Endothelial cell of hepatic sinusoid (primary cell): ENCODE measurements at regions not wholly inside any gene's neighbourhood (a gene's known extent, or its start where the extent isn't known, plus 50 kb on each side); places are given as distances from the start of the nearest gene placed in this dataset.

ENCODE experiments used
- in situ Hi-C: cut with HindIII; loops from 2 replicates; pipeline ENCODE4 v1.10.0; 2017; ENCODE audit warnings: low sequenced_read_pairs

DNA sequence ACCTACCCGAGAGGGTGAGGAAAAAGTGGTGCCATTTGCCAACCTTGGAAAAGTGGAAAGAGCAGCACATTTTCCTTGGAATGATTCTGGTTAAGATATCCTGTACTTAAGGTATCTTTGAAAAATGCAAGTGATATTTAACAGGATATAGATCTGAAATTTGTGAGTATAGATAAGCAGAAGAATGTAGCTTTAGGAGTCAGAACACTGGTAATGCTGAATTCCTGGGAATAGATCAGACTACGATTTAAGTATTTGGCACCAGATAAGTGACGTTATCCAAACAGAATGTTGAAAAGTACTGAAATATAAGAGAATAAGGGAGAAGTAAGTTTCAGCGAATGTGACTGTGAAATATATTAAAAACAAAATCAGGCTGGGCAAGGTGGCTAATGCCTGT is 210.1 kb downstream of the PCDH7 start:
- in situ Hi-C loops, result no loop called here

DNA sequence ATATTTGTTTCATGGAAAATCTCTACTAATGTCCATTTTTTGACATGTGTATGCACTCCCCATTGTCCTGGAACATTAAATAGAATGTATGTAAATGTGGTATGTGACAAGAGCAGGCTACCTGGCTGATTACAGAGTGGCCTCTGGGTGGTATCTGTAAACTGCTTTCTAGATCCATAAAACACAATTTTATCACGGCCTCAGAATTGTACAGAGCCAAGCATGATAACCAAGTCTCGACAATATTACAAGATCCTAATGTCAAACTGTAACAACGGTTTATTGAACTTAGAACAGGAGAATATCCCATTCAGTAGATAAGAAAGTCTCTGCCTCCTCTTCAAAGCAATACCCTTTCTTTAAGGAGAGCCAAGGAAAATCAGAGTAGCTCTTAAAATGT is 212.4 kb downstream of the PCDH7 start:
- in situ Hi-C loops, result no loop called here

DNA sequence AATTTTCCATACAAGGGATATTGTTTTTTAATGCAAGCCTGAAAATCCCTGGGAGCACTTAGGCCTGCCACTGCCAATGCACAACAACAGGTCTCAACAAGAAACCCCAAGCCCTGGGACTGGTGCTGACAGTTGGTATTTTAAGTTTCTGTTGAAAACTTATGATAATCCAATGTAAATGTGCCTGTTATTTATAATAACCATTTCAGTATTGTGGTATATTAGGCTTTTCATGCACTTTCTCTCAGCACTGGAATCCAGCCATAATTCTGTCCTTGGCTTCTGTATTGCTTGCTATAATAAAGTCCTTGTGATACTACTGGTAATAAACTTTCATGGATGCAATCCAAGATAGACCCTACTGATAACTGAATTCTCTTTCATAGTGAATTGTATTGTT is 218.9 kb downstream of the PCDH7 start:
- in situ Hi-C loops, result no loop called here

DNA sequence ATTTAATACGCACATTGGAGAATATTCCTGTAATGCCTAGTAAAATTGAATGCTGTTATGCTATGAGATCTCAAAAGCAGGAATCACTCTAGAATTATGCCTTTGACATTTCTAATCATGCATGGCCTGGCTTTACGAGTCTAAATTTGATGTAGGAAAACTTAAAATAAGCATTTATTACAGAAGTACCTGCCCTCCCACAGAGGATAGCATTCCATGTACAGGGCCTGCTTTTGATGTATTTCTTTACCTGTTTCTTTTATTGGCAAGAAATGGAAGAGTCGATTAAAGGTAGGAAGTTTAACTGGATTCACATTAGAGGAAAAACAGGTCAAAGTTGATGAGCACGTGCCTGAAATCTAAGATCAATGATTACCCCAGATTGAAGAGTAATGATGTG is 219.5 kb downstream of the PCDH7 start:
- in situ Hi-C loops, result no loop called here

DNA sequence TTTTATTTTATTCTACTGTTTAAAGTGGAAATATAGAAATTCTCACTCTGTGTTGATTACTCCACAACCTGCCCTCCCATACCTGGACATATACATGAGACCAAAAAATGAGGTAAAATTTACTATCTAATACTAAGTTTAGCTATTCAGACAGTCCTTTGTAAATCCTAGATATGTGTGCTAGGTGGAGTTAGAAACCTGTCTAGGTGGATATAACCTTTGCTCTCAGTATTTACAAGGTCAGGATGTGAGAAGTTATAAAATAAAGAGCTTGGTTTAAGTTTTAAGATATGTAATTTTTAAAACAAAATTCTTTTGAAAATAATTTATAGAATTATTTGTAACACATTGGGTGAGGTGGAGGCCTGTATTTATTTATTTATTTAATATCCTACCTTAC is 221.5 kb downstream of the PCDH7 start:
- in situ Hi-C loops, result no loop called here

GRCh38 chr4:30943356-30943755 is 223.2 kb downstream of the PCDH7 start:
- in situ Hi-C loops, result no loop called here

DNA sequence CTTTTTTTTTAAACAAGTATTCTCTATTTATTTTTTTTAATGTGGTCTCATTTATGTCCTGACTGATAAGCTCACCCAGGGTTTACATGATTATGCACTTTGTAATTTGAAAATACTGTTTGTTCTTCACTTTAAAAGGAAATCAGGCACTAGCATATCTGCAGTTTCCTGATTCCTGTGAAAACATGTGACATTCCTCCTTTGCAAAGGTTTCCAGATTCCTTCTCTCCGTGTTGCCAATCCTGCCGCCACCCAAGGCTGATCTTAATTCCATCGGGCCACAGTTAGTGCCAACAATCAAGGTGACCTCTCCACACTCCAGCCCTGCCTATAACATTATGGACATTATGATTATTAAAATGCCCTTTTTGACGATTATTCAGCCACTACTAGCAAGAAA is 225.4 kb downstream of the PCDH7 start:
- in situ Hi-C loops, result no loop called here

- in situ Hi-C loops, result no loop called here
These were observed 226.1 kb downstream of the PCDH7 start for GRCh38 chr4:30946288-30946687.

DNA sequence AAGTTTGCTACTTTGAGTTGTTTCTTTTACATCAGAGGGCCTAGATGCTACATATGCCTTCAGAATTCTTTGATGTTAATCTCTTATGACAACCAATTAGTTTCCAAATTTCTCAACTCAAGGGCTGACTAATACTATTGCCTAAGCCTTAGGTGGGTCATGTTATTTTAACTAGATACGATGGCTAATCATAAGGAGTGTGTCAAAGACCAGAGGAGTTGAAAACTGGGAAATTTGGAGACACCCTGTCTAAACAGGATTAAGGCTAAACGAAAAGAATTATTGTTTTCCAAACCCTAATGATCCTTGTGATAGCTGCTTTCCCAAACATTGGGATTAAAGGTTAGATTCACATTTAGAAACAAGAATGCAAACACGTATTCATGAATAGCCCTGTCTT is 228.5 kb downstream of the PCDH7 start:
- in situ Hi-C loops, result no loop called here

DNA sequence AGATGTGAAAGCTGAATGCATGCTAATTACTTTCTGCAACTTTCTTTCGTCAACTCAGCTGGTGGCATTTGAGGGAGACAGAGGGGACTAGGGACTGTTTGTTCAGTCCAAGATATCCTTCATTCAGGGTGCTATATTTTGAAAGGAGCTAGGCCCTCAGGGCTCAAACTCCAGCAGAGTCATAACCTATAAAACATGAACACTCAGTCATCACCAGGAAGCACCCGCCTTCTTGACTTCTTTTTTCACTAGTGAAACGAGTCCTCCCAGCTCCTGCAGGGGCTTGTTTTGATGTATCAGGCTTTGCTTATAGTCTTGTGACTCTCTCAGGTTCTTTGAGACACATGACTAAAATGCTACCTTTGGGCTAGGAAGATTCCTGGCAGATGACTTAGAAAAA is 230.6 kb downstream of the PCDH7 start:
- in situ Hi-C loops, result no loop called here

GRCh38 chr4:30952526-30953219 is 232.5 kb downstream of the PCDH7 start:
- in situ Hi-C loops, result no loop called here

DNA sequence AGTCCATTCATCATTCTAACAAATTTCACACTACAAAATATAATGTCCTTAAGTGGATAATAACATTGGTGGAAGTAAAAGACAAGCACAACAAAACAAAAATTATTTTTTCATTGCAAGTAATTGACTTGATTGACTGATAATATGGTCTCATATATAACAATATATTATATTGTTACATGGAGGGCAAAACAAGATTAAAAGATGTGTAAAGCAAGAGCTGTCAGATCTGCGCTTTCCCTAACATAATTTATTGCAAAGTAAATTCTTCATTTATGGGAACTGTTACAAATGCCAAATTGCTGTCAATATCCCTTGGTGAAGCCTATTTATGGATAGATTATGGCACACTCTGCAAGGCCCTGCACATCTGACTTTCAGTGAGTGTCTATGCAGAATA is 233.6 kb downstream of the PCDH7 start:
- in situ Hi-C loops, result no loop called here

DNA sequence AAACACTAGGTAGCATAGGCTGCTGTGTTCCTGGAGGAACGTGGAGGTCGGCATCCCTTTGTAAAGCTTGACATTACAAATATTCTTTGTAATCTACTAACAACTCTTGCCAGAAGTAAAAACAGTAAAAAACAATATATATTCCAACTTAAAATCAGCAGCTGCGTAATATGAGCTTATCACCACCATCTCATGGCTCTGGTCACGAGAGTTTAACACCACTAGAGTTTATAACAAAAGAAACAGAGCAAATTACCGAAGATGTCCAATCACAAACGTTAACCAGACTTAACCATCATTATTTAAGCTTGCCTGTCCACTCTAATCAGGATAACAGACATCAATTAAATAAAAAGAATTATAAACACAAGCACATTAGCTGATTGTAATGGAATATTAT is 236.7 kb downstream of the PCDH7 start:
- in situ Hi-C loops, result no loop called here

DNA sequence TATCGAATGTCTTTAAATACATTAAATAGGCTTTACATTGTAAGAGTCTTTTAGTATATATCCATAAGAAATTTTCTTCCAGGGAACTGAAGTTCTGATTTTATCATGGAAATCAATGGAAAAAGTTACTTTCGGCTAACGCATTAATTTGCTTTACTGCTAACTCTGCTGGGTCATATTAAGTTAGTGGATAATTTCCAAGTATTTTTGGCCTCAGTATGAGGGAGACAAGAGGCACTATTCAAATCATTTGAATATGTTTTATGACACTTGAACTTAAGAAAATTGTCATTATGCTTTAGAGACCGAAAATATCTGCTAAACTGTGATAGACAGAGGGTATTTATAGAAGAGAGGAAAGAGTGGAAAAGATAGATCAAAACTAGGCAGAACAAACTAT is 237.5 kb downstream of the PCDH7 start:
- in situ Hi-C loops, result no loop called here

DNA sequence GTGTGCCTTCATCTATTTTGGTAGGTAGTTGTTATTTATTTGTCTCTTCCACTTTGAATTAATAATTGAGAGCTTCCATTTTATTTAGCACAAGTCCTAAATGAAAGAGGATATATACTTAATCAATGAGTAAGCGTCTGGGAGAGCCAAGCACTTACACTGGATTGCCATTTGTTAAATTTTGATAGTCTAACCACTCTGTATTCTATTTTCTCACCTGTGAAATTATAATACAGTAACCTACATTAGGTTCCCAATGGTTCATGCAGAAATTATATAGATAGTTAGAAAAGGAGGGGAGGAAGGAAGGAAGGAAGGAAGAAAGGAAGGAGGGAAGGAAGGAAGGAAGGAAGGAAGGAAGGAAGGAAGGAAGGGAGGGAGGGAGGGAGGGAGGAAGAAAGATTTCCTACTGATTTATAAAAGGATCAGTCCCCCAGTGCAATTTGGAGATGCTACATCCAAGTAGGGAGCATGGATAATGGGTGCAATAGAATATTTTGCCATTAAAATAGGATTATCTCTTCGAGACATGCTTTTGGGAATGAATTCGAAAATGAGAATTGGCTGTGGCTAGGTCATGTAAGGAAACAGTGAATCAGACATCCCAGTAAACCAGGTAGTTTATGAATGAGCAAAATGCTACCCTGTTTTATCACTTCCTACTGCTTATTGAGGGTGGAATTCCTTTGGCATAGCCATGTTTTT is 239.8 kb downstream of the PCDH7 start:
- in situ Hi-C loops, result no loop called here

- in situ Hi-C loops, result no loop called here
These were observed 242.8 kb downstream of the PCDH7 start for GRCh38 chr4:30962939-30963338.

GRCh38 chr4:30968926-30969325 is 248.8 kb downstream of the PCDH7 start:
- in situ Hi-C loops, result no loop called here

DNA sequence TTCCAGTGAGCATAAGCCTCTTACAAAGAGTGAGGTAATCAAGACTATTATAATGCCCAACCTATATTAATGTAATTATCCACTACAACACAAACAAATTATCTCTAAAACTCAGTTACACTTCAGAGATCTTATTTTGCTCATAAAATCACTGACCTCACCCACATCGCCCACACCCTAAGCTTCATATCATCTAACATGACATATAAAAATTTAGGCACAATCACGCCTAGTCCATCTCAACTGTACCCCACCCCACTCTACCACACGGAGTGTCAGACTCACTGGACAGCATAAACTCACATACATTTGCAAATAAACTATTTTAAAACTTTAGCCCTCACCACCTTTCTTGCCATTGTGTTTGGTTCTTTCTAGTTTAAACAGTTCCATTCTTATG is 252.4 kb downstream of the PCDH7 start:
- in situ Hi-C loops, result no loop called here

DNA sequence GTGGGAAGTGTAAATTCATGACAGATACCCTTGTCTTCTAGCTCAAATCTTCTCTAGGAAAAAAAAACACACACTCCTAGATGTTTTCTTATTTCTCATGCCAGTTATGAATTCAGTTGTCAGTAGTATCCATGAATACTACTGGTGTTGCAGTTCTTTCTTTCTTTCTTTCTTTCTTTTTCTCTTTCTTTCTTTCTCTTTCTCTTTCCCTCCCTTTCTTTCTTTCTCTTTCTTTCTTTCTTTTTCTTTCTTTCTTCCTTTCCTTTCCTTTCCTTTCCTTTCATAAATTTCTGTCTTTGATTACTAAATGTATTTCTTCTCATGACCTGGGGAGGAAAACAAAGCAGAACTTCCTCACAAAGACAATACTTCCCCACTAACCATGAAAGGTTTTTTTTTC is 253.8 kb downstream of the PCDH7 start:
- in situ Hi-C loops, result no loop called here

GRCh38 chr4:30979402-30979801 is 259.2 kb downstream of the PCDH7 start:
- in situ Hi-C loops, result no loop called here

GRCh38 chr4:30989508-30989907 is 269.3 kb downstream of the PCDH7 start:
- in situ Hi-C loops, result no loop called here

DNA sequence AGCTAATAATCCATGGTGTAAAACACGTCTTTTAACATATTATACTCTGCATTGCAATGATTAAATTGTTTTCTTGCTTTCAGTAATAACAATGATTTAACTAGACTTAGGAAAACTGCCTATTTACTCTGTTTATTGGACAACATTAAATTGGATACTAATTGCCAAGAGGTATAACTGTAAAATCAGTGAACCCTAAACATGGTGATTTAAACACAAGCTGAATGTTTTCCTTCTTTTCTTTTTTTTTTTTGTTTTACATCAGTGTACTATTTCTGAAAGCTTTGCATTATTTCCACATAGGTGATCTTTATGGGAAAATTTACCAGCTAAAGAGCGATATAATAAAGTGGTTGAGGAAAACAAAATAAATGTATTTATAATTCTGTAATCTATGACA is 276.7 kb downstream of the PCDH7 start:
- in situ Hi-C loops, result no loop called here

GRCh38 chr4:31005037-31005436 is 284.9 kb downstream of the PCDH7 start:
- in situ Hi-C loops, result no loop called here
